ENCODE measurements at regions not wholly inside any gene's neighbourhood (a gene's known extent, or its start where the extent isn't known, plus 50 kb on each side); places are given as distances from the start of the nearest gene placed in this dataset.
"Not testable (repeated sequence)": the region's sequence is repeated elsewhere in the genome, so short reads cannot be mapped to it uniquely, and the experiment has no call there.

DNA sequence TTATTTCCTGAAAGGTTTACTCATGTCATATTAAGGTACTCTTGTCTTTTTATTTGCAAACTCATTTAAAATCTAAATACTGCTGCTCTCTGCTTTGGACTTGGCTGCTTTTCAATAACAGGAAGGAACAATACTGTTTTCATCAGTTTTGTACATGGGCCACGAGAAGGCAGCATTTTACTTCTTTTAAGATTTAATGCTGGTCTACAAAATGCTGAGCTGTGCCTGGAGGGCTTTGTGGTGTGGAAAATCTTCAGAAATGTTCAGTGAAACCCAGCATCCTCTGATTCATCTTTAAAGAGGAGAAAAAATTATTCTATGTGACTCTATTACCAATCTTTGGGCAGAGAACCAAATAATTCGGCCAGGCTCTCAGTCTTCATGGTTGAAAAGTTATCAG, 155.9 kb downstream of the POTEB3 start:
- H3K36me3 Mint-ChIP-seq; DNase-seq (ENCODE audit: low spot score); H3K79me2 ChIP-seq (ENCODE audit: low read depth); H3K27me3 Mint-ChIP-seq (ENCODE audit: insufficient read depth, low read depth); H3K4me3 Mint-ChIP-seq; H4K20me1 ChIP-seq (ENCODE audit: low read depth); H3K27me3 ChIP-seq; H3F3A ChIP-seq (ENCODE audit: low read depth); H3K27ac Mint-ChIP-seq; H3K9ac ChIP-seq; H3K27ac ChIP-seq; H3K9me3 Mint-ChIP-seq; H3K4me2 ChIP-seq; H3K36me3 ChIP-seq; H2AFZ ChIP-seq (replicated peaks); H3K4me1 ChIP-seq; H3K4me1 Mint-ChIP-seq; H3K9me3 ChIP-seq (ENCODE audit: low read depth); H3K4me3 ChIP-seq: not testable (repeated sequence)

- H3K9me3 ChIP-seq (ENCODE audit: low read depth); H3K9me3 Mint-ChIP-seq; H4K20me1 ChIP-seq (ENCODE audit: low read depth); H3K4me3 Mint-ChIP-seq; H3K36me3 ChIP-seq; H3K4me3 ChIP-seq; H3K36me3 Mint-ChIP-seq; H3K9ac ChIP-seq; H3K27ac ChIP-seq; H3K4me2 ChIP-seq; H3K4me1 Mint-ChIP-seq; H3F3A ChIP-seq (ENCODE audit: low read depth); DNase-seq (ENCODE audit: low spot score); H2AFZ ChIP-seq (replicated peaks); H3K79me2 ChIP-seq (ENCODE audit: low read depth); H3K27me3 ChIP-seq; H3K27me3 Mint-ChIP-seq (ENCODE audit: insufficient read depth, low read depth); H3K27ac Mint-ChIP-seq; H3K4me1 ChIP-seq: not testable (repeated sequence)
Measured at GRCh38 chr15:21283210-21283609, 157.1 kb downstream of the POTEB3 start.

GRCh38 chr15:21280272-21280671, 160.0 kb downstream of the POTEB3 start:
- not testable (repeated sequence) for DNase-seq (ENCODE audit: low spot score); H3K4me3 ChIP-seq; H4K20me1 ChIP-seq (ENCODE audit: low read depth); H3K4me1 Mint-ChIP-seq; H3K27me3 ChIP-seq; H3K79me2 ChIP-seq (ENCODE audit: low read depth); H3K9me3 ChIP-seq (ENCODE audit: low read depth); H3K27me3 Mint-ChIP-seq (ENCODE audit: insufficient read depth, low read depth); H3K4me3 Mint-ChIP-seq; H3K36me3 ChIP-seq; H2AFZ ChIP-seq (replicated peaks); H3K4me1 ChIP-seq; H3K36me3 Mint-ChIP-seq; H3F3A ChIP-seq (ENCODE audit: low read depth); H3K4me2 ChIP-seq; H3K9me3 Mint-ChIP-seq; H3K9ac ChIP-seq; H3K27ac Mint-ChIP-seq; H3K27ac ChIP-seq

- H3K9me3 ChIP-seq (ENCODE audit: low read depth) = peaks cover 50% of the 10 kb centered on the region
- H3K4me3 Mint-ChIP-seq; H3K4me1 ChIP-seq; DNase-seq (ENCODE audit: low spot score); H3K27me3 Mint-ChIP-seq (ENCODE audit: insufficient read depth, low read depth); H3K9ac ChIP-seq; H3K4me3 ChIP-seq; H3K79me2 ChIP-seq (ENCODE audit: low read depth); H3K4me2 ChIP-seq; H3F3A ChIP-seq (ENCODE audit: low read depth); H3K27me3 ChIP-seq; H2AFZ ChIP-seq (replicated peaks); H3K36me3 Mint-ChIP-seq; H3K4me1 Mint-ChIP-seq; H4K20me1 ChIP-seq (ENCODE audit: low read depth); H3K27ac Mint-ChIP-seq; H3K27ac ChIP-seq; H3K36me3 ChIP-seq: not testable (repeated sequence)
- peaks cover 32% of the 10 kb centered on the region for H3K9me3 Mint-ChIP-seq
Measured at GRCh38 chr15:21272176-21272982, 167.9 kb downstream of the POTEB3 start.

GRCh38 chr15:21271566-21271965, 168.7 kb downstream of the POTEB3 start:
- H3K4me3 Mint-ChIP-seq = no peak overlapping the region
- H3K79me2 ChIP-seq (ENCODE audit: low read depth) = no peaks in the 10 kb centered on the region
- H3K4me3 ChIP-seq = no peak overlapping the region
- no peaks in the 10 kb centered on the region for H3K27me3 ChIP-seq
- no peaks in the 10 kb centered on the region for H3K4me1 ChIP-seq
- peaks cover 7% of the 10 kb centered on the region for H3K36me3 ChIP-seq
- H4K20me1 ChIP-seq (ENCODE audit: low read depth) = no peaks in the 10 kb centered on the region
- no peaks in the 10 kb centered on the region for H3K36me3 Mint-ChIP-seq
- no peak overlapping the region for H2AFZ ChIP-seq (replicated peaks)
- H3F3A ChIP-seq (ENCODE audit: low read depth) = no peaks in the 10 kb centered on the region
- peaks cover 36% of the 10 kb centered on the region for H3K9me3 Mint-ChIP-seq
- H3K9me3 ChIP-seq (ENCODE audit: low read depth) = peaks cover 58% of the 10 kb centered on the region
- H3K27me3 Mint-ChIP-seq (ENCODE audit: insufficient read depth, low read depth) = no peaks in the 10 kb centered on the region
- H3K4me2 ChIP-seq = no peak overlapping the region
- H3K9ac ChIP-seq = no peak overlapping the region
- no peak overlapping the region for H3K27ac ChIP-seq
- DNase-seq (ENCODE audit: low spot score) = no peak
- no peak overlapping the region for H3K27ac Mint-ChIP-seq
- TF ChIP-seq EZH2phosphoT487 (IDR thresholded peaks at IDR 0.05) (no peak), EZH2 (IDR thresholded peaks at IDR 0.05) (no peak), CTCF (IDR thresholded peaks at IDR 0.05) (no peak)
- no peaks in the 10 kb centered on the region for H3K4me1 Mint-ChIP-seq

Data from neural progenitor cell (in vitro differentiated cells).